Activated T-cell treated with anti-CD3 and anti-CD28 coated beads, Interleukin-2, amount 50 U/mL, for 48 hours (primary cell): ENCODE measurements at regions not wholly inside any gene's neighbourhood (a gene's known extent, or its start where the extent isn't known, plus 50 kb on each side); places are given as distances from the start of the nearest gene placed in this dataset.
"Not testable (repeated sequence)": the region's sequence is repeated elsewhere in the genome, so short reads cannot be mapped to it uniquely, and the experiment has no call there.

Source experiments
- DNase-seq, 2 experiments: peaks; one replicate each; pipeline ENCODE4 v3.0.0-alpha.2; 2020

DNA sequence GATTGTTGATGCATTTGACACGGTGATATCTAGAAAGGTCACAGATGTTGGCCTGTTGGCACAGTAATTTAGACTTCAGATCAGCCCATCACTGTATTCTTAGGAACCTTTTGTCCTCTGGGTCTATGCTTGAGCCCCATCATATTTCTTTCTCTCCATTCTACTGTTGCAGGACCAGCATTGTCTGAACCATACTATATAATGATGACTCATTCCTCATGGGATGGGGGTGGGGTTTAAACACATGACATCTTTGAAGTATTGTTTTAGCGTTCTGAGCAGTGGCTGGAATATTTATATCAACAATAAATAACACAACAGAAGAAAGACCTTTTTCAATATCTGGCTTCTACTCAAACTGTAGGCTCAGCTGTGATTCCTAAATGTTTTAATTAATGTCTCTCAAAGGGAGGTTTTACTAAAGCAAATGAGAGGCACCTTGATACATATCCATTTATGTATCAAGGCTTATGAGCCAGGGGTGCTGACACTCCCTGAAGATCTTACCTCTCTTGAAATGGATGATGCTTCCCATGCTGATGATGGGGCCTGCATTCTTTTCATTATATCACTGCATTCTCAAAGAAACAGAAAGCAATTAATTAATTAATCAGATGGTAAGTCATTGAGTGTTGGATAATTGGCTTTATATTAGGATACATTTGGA is 379.0 kb upstream of the GOT2 start:
- DNase-seq = no peak

DNA sequence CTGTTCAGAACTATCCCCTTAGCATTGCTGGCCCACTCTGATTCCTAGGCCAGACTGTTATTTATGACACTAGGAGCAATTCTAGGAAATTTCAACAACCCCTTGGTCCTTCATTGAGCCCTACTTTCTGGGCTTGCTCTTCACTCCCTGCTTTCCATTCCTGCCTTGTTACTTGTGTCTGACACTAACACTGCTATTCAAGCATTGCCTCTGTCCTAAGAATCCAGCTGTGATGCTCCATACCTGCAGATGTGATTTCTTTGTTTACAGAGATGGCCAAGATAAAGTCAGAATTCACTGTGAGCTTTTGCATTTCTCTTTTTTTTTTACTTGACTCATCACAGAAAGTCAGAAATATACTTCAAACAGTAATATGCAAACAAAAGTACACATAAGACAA is 377.2 kb upstream of the GOT2 start:
- DNase-seq = no peak

GRCh38 chr16:59108374-59108773 is 374.3 kb upstream of the GOT2 start:
- no peak for DNase-seq

GRCh38 chr16:59096682-59097081 is 362.6 kb upstream of the GOT2 start:
- not testable (repeated sequence) for DNase-seq

DNA sequence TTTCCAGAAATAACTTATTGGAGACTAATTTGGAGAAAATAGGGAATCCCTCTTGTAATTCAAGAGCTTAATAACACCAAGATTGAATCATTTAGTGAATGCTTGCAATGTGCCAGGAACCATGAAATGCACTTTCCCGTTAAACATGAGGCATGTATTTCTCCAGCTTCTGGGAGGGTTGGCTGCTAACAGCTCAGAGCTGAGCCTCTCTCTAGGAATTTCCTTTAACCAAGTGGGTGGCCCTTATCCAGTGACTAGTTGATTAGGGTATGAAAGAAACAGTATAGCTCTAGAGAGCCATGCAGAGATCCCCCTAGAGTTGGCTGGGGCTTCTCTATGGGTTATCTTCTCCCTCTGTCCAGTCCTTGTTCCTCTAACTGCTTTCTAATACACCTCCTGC is 356.4 kb upstream of the GOT2 start:
- no peak for DNase-seq

- DNase-seq = no peak
Observed at GRCh38 chr16:59088431-59088830, 354.3 kb upstream of the GOT2 start.

DNA sequence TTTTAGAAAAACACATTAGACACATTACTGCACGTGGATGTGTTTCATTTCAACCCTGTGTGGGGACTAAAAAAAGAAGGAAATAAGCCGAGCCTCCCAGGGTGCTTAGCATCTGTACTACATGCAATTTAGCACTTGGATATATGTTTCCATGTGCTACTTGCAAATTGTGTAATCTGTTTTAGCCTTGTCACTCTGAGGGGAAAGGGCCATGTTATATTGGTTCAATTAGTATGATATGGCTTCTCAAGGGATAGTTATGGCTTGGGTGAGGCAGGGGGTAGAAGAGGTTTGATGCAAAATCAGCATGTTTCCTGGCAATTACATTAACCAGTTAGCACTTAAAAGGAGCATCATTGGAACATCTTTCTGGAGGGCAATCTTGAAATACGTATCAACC is 353.5 kb upstream of the GOT2 start:
- DNase-seq = no peak

GRCh38 chr16:59067205-59067604 is 333.1 kb upstream of the GOT2 start:
- DNase-seq = no peak

GRCh38 chr16:59060207-59060606 is 326.1 kb upstream of the GOT2 start:
- DNase-seq = no peak

GRCh38 chr16:59058250-59058649 is 324.1 kb upstream of the GOT2 start:
- DNase-seq = no peak

DNA sequence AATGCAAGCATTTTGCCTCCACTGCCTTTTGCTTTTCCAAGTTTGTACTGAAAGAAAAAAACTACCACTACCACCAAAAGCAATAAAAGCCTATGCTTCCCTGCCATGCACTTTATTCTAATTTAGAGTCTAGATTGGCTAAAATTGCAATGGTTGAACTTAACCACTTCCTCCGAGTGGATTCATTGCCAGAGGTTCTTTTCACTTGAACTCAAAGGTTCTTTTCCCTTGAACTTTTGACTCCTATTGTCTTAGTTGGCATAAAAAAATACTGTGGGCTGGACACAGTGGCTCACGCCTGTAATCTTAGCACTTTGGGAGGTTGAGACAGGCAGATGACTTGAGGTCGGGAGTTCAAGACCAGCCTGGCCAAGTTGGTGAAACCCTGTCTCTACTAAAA is 319.8 kb upstream of the GOT2 start:
- no peak for DNase-seq

GRCh38 chr16:59052231-59052630 is 318.1 kb upstream of the GOT2 start:
- no peak for DNase-seq

GRCh38 chr16:59048876-59049275 is 314.8 kb upstream of the GOT2 start:
- DNase-seq = no peak

DNA sequence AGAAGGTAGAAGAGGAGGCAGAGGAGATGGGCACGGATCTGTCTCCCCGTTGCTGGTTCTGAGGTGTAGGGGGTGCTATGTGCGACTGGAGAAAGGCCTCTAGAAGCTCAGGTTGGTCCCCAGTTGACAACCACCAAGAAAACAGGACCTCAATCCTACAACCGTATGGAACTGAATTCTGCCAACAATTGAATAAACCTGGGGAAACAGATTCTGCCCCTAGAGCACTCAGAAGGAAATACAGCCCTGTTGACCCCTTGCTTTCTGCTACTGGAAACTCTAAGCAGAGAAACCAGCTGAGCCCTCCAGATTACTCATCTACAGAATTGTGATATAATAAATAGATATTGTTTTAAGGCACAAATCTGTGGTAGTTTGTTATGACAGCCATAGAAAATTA is 313.0 kb upstream of the GOT2 start:
- no peak for DNase-seq

DNA sequence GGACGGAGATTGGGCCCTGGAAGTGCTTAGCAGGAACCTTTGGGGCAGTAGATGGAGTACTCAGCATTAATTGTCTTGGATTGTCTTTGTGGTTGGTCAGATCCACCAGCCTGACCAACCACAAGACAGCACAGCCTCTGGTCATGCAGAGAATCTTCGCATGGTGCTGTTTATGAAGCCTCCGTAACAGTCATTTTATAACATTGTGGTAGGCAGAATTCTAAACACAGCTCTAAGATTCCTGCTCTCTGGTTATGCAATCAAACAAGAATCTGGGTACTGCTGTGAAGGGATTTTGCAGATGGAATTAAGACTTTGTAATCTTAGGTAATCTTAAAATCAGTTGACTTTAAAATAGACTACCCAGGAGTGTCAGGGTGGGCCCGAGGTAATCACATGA is 312.2 kb upstream of the GOT2 start:
- no peak for DNase-seq

- no peak for DNase-seq
Observed at GRCh38 chr16:59045501-59045900, 311.4 kb upstream of the GOT2 start.

GRCh38 chr16:59044616-59045015 is 310.5 kb upstream of the GOT2 start:
- DNase-seq = no peak

GRCh38 chr16:59042301-59042700 is 308.2 kb upstream of the GOT2 start:
- DNase-seq = no peak

DNA sequence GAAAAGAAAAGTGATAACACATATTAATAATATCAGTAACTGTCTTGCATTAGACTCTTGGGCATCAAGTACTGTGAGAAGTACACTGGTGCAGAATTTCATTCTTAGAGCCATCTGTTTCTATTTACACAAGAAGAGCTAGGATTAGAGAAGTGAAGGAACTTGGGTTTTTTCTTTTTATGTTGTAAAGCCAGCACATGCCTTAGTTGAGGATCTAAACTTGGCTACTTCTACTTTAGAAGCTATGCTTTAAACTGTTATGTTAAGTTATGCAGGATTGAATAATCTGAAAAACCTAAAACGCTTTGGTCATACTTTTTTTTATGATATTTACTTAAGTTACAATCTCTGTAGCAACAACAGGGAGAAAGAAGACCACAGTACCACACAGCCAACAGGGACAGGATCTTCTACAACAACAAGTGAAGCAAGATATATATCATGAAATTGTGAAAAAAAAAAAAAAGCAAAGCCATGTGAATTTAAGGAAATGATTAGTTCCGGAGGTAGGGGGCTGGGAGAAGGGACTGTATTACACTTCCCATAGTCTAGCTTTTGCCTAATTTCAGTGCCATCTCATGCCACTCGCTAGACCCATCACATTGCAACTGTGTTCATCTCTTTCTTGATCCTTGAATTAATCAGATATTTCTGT is 305.1 kb upstream of the GOT2 start:
- DNase-seq = no peak

GRCh38 chr16:59030923-59031485 is 296.9 kb upstream of the GOT2 start:
- DNase-seq = no peak

- DNase-seq = no peak
Observed at GRCh38 chr16:59021751-59022150, 287.6 kb upstream of the GOT2 start.

- no peak for DNase-seq
Observed at GRCh38 chr16:59013930-59014329, 279.8 kb upstream of the GOT2 start.

GRCh38 chr16:58999762-59000161 is 265.6 kb upstream of the GOT2 start:
- DNase-seq = no peak

- DNase-seq = not testable (repeated sequence)
Observed at GRCh38 chr16:58992755-58993154, 258.6 kb upstream of the GOT2 start.
